Colonic mucosa (tissue), 4 donors: ENCODE measurements at regions not wholly inside any gene's neighbourhood (a gene's known extent, or its start where the extent isn't known, plus 50 kb on each side); places are given as distances from the start of the nearest gene placed in this dataset.

Experiments used
- DNase-seq: peaks from one replicate; pipeline ENCODE4 v3.0.0-alpha.2; 2020
- H3K27ac ChIP-seq: fragments of 200-600 bp; one replicate; pipeline ENCODE4 v1.8.0; 2021
- H3K27me3 ChIP-seq: fragments of 200-600 bp; one replicate; pipeline ENCODE4 v1.8.0; 2021
- H3K36me3 ChIP-seq: fragments of 200-600 bp; one replicate; pipeline ENCODE4 v1.8.0; 2021
- H3K4me1 ChIP-seq: fragments of 200-600 bp; one replicate; pipeline ENCODE4 v1.8.0; 2021; ENCODE audit warnings: mild to moderate bottlenecking
- H3K4me3 ChIP-seq: fragments of 200-600 bp; one replicate; pipeline ENCODE4 v1.8.0; 2021
- H3K9ac ChIP-seq, 2 donors: one replicate each; pipeline ENCODE4 v1.7.0; 2013; ENCODE audit warnings: control low read depth in 2 of 2, low read depth in 2 of 2, low read length in 2 of 2
- H3K9me3 ChIP-seq: fragments of 200-600 bp; one replicate; pipeline ENCODE4 v1.8.0; 2021
- intact Hi-C: fragments of 100-400 bp; cut with DNase I; formaldehyde crosslinking; loops from one replicate; pipeline ENCODE4 v1.14.1; 2022
- TF ChIP-seq, protein P1 (sequence below): fragments of 200-600 bp; IDR thresholded peaks from one replicate; pipeline ENCODE4 v1.8.0; 2022; ENCODE audit warnings: antibody characterized with exemption, mild to moderate bottlenecking
- donor health status: healthy.
- donor health status: DM: no; HTN: no; CAD: no.
- donor health status: DM: no; HTN: no; CAD: no.

DNA sequence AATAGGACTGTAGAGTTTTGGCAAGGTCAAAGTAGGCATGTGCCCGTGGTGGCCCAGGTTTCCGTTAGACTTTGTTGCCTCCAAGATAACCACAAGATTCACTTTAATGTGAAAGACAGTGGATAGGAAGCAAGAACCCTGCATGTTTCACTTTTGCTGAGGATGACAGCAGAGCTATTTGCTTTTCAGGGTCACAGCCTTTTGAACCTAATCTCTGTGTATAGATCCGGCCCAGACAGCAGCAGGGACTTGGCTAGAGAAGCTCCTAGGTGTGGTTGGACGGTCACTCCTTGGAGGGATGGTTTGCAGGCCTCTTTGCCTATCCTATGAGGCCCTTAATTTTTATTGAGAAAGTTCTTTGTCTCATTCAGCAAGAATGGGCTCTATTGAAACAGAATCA lies 538.8 kb downstream of the HACE1 start:
- no peak overlapping the region for H3K27ac ChIP-seq
- DNase-seq, result no peak
- no peaks in the 10 kb centered on the region for H3K36me3 ChIP-seq
- TF ChIP-seq, protein P1, sequence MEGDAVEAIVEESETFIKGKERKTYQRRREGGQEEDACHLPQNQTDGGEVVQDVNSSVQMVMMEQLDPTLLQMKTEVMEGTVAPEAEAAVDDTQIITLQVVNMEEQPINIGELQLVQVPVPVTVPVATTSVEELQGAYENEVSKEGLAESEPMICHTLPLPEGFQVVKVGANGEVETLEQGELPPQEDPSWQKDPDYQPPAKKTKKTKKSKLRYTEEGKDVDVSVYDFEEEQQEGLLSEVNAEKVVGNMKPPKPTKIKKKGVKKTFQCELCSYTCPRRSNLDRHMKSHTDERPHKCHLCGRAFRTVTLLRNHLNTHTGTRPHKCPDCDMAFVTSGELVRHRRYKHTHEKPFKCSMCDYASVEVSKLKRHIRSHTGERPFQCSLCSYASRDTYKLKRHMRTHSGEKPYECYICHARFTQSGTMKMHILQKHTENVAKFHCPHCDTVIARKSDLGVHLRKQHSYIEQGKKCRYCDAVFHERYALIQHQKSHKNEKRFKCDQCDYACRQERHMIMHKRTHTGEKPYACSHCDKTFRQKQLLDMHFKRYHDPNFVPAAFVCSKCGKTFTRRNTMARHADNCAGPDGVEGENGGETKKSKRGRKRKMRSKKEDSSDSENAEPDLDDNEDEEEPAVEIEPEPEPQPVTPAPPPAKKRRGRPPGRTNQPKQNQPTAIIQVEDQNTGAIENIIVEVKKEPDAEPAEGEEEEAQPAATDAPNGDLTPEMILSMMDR, result no peak
- H3K9ac ChIP-seq, result no peak overlapping the region
- no peaks in the 10 kb centered on the region for H3K27me3 ChIP-seq
- intact Hi-C loops, result no loop called here
- no peaks in the 10 kb centered on the region for H3K9me3 ChIP-seq
- H3K4me1 ChIP-seq, result no peaks in the 10 kb centered on the region
- H3K4me3 ChIP-seq, result no peak overlapping the region

DNA sequence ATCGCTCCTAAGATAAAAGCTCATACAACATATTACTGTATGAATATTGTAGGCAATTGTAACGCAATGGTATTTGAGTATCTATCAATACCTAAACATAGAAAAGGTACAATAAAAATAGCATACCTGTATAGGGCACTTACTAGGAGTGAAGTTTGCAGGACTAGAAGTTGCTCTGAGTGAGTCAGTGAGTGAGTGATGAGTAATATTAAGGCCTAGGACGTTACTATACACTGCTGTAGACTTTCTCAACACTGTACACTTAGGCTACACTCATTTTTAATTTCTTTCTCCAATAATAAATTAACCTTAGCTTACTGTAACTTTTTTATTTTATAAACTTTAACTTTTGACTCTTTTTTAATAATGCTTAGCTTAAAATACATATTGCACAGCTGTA lies 546.9 kb downstream of the HACE1 start:
- intact Hi-C loops, result no loop called here
- no peaks in the 10 kb centered on the region for H3K27me3 ChIP-seq
- H3K9me3 ChIP-seq, result no peaks in the 10 kb centered on the region
- no peaks in the 10 kb centered on the region for H3K4me1 ChIP-seq
- no peak overlapping the region for H3K9ac ChIP-seq
- H3K36me3 ChIP-seq, result no peaks in the 10 kb centered on the region
- TF ChIP-seq, protein P1, result no peak
- H3K4me3 ChIP-seq, result no peak overlapping the region
- no peak for DNase-seq
- H3K27ac ChIP-seq, result no peak overlapping the region

DNA sequence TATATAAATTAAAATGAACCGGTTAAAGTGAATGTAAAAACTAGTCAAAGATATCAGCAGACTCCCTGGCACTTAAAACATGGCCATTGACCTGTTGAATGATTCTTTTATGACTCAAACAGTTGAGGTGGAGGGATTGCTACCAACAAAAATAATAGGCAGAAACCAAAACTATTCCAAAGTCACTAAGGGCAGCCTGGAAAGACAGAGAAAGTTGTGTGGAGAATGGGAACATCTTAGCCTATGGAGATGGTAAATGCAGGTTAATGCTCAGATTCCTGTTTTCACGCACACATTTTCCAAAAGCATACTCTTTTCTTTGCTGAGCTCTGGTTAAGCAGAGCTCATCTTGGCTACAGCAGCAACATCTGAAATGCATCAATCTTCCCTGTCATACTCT lies 553.5 kb downstream of the HACE1 start:
- intact Hi-C loops, result no loop called here
- Histone ChIP-seq H3K9me3 (no peaks in the 10 kb centered on the region), H3K27ac (no peak overlapping the region), H3K36me3 (no peaks in the 10 kb centered on the region), H3K9ac (no peak overlapping the region), H3K4me1 (no peaks in the 10 kb centered on the region), H3K4me3 (no peak overlapping the region), H3K27me3 (no peaks in the 10 kb centered on the region)
- TF ChIP-seq, protein P1, result no peak
- DNase-seq, result no peak

DNA sequence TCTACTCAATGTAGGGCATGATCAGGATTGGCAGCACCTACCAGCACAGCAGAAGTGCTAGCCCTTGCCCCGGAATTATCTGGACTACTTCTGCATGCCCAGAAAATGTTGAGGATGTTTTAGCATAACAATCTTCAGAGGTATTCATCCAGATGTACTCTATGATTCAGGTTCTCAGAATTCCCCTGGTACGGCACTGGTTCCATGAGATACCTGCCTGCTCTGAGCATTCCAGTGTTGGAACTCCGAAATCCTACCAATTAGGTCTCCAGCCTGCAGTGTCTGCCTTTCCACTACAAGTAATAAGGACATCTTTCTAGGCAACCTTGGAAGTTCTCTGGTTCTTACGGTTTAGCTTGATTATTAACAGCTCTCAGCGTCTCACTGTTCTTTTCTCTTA lies 554.5 kb downstream of the HACE1 start:
- no peak for DNase-seq
- no peak overlapping the region for H3K4me3 ChIP-seq
- intact Hi-C loops, result no loop called here
- no peaks in the 10 kb centered on the region for H3K36me3 ChIP-seq
- TF ChIP-seq, protein P1, result no peak
- no peaks in the 10 kb centered on the region for H3K27me3 ChIP-seq
- H3K4me1 ChIP-seq, result no peaks in the 10 kb centered on the region
- no peak overlapping the region for H3K9ac ChIP-seq
- no peak overlapping the region for H3K27ac ChIP-seq
- no peaks in the 10 kb centered on the region for H3K9me3 ChIP-seq

DNA sequence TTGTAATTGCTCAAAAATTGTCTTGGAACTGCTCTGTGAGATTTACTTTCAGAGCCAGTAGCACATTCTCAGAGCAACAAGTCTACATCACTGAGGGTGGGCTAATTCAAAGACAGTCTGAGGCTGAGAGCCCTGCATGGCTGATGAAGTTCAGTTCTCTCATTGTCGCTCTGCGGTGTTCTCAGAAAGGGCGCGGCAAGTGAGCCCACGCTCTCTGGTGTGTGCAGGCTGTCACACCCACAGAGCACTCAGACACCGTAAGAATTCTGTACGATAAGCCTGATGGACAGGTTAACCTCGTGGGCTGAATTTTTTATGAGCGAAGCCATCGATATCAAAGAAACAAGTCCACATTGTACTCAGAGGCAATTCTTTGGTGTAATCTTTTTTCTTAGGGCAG lies 557.8 kb downstream of the HACE1 start:
- Histone ChIP-seq H3K9ac (no peak overlapping the region), H3K4me3 (no peak overlapping the region), H3K4me1 (no peaks in the 10 kb centered on the region), H3K27me3 (no peaks in the 10 kb centered on the region), H3K27ac (no peak overlapping the region), H3K9me3 (no peaks in the 10 kb centered on the region), H3K36me3 (no peaks in the 10 kb centered on the region)
- intact Hi-C loops, result no loop called here
- TF ChIP-seq, protein P1, result no peak
- DNase-seq, result no peak

DNA sequence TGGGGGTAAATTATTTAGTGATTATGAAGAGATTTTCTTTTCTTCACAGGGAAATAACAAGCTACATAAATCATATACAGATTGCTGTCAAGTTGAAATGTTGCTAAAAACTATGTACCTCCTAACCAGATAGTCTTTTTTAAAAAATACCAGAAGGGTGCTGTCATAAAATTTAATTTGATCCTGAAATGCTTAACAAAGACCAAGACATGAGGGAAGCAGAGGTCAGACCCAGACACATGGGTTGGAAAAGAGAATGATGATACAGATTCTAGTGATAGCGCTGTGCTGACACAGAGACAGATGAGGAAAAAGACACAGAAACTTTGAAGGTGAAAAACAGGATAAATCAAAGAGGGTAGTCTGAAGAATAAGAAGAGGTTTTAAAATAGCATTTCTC lies 573.1 kb downstream of the HACE1 start:
- Histone ChIP-seq H3K27me3 (no peaks in the 10 kb centered on the region), H3K27ac (no peak overlapping the region), H3K4me3 (no peak overlapping the region), H3K36me3 (no peaks in the 10 kb centered on the region), H3K4me1 (no peaks in the 10 kb centered on the region), H3K9me3 (no peaks in the 10 kb centered on the region), H3K9ac (no peak overlapping the region)
- intact Hi-C loops, result no loop called here
- TF ChIP-seq, protein P1, result no peak
- DNase-seq, result no peak
